ENCODE measurements at regions not wholly inside any gene's neighbourhood (a gene's known extent, or its start where the extent isn't known, plus 50 kb on each side); places are given as distances from the start of the nearest gene placed in this dataset.
"Not testable (repeated sequence)": the region's sequence is repeated elsewhere in the genome, so short reads cannot be mapped to it uniquely, and the experiment has no call there.

DNA sequence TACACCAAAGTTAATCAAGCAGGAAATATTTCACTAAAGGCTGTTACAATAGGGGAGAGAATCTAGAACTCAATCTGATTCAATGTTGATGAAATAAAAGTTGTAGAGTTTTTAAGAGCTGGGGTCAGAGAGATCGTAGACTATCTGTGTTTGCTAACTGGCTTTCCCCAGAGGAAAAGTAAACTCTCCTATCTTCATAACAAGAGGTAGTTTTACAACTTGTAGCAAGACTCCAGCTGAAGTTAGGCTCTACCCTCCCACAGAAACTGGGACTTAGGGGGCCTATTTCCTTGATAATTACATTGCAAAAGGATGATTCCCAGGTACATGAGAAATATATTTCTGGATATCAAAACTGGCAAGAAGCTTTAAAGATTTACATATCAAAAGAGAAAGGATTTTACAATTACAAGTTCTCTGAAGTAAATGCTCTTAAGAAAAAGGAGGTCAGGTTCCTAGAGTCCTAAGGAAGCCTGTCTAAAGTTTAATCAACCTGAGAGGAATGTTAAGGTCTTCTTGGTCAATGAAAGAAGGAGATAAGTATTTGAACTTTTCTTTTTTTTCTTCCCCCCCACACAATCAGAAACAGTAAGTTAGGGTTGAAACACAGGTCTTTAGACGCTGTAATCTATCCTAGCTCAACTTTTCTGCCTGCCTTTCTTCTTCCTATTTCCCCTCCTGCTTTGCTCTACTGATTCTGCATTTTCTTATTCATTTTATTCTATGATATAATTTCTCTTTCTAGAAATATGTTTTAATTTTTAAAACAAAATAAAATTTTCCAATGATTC lies 692.2 kb upstream of the LINC00305 start:
- DNase-seq, result no peak

DNA sequence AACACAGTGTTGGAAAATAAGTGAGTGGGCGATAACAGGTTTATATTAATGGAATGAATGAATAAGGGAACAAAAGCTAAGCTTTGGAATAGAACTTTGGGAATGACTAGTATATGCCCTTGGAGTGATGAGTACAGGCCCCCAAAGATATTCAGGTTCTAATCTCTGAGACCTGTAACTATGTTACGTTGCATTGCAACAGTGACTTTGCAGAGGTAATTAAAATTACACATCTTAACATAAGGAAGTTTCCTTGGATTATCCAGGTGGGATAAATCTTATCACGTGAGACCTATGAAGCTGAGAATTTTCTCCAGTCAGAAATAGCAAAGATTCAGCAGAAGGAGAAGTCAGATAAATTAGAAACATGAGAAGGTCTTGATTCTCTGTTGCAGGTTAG lies 661.5 kb upstream of the LINC00305 start:
- DNase-seq, result no peak

DNA sequence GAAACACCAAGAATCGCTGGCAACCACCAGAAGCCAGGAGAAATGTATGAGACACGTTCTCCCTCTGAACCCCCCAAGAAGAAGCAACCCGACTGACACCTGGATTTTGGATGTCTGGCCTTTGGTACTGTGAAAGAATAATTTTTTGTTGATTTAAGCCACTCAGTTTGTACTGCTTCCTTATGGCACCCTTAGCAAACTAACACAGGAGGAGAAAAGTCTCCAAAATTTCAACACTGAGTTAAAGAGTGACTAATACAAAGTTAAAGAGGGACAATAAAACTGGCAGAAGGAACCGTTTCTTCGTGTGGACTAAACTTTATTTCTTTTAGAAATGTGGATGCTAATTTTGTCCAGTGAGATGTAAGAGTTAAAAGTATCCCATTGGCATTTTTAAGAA lies 660.9 kb upstream of the LINC00305 start:
- DNase-seq, result no peak

DNA sequence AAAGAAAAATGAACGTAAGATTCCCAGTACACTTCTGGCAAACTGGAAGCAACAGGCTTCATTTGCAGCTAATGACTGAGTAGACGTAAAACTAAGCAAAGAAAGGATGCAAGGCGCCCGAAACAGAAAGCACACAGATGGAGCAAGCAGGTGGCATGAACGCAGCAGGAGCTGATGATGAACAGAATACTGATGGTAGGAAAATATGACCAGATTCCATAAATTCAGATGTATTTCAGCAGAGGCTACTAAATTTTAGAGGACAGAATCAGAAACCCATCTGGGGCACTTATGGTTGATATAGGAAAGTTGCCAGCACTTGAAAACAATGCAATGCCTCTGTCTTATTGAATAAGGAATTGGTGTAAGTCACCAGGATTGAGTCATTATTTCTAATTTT lies 658.7 kb upstream of the LINC00305 start:
- DNase-seq, result no peak

DNA sequence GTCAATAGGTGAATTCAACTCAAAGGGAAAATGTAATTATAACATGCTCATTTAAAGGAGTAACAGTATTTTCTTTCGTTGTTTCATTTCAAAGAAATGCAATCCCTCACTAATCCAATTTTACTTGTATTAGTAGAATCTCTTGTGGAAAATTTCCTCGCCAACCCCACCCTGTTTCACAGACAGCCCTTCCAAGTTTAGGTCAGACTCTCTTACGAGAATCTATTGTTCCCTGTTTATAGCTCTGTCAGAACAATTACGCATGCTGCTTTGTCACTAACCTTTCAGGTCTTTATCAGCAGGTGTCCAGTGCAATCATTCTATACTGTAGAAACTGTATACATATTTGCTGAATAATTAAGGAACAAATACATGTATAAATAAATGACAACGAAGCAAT lies 657.8 kb upstream of the LINC00305 start:
- no peak for DNase-seq

DNA sequence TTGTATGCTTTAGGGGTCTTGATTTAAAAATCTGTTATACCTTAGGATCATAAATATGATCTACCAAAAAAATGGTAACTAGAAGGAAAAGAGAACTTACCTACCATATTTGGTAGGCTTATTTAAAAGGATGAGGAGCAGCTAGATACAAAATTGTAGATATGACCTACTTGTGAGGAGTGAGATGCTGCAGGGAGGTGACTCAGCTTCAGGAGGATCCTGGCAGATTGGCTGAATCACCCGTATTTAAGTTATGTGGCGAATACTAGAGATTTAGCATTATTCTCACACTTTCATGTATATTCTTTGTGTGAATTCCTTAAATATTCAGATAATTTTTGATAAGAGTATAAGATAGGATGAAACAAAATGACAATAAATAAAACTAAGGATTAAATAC lies 657.3 kb upstream of the LINC00305 start:
- DNase-seq, result no peak

DNA sequence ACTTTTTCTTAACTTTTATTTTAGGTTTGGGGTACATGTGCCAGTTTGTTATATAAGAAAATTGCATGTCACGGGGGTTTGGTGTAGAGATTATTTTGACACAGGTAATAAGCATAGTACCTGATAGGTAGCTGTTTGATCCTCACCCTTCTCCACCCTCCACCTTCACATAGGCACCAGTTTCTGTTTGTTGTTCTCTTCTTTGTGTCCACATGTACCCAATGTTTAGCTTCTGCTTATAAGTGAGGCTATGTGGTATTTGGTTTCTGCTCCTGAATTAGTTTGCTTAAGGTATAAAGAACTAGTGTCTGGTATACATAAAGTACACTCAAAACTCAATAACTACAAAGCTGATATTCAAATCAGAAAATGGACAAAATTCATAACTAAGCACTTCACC lies 654.6 kb upstream of the LINC00305 start:
- no peak for DNase-seq

DNA sequence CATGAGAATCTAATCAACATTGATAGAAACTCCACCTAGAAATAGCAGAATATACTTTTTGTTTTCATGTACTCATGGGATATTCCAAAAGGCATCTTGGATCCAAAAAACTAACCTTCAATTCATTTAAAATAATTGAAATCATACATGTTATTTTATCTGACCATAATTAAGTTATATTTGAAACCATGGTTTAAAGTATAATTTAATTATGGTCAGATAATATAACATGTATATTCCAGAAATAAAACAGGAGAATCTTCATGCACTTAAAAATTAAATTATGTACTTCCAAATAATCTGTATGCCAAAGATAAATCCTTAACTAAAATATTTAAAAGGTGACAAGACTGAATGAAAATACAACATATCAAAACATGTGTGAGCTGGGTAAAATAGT lies 651.3 kb upstream of the LINC00305 start:
- no peak for DNase-seq

DNA sequence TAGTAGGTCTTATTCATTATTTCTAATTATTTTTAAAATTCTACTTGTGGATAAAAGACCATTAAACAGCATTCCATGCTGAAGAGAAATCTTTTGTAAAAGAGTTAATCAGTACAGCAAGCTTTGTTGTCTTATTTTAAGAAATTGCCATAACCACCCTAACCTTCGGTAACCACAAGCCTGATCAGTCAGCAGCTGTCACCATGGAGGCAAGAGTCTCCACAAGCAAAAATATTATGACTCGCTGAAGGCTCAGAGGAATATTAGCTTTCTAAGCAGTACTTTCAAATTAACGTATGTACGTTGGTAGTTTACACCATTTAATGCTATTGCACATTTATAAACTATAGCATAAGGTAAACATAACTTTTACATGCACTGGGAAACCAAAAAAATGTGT lies 650.5 kb upstream of the LINC00305 start:
- DNase-seq, result no peak

DNA sequence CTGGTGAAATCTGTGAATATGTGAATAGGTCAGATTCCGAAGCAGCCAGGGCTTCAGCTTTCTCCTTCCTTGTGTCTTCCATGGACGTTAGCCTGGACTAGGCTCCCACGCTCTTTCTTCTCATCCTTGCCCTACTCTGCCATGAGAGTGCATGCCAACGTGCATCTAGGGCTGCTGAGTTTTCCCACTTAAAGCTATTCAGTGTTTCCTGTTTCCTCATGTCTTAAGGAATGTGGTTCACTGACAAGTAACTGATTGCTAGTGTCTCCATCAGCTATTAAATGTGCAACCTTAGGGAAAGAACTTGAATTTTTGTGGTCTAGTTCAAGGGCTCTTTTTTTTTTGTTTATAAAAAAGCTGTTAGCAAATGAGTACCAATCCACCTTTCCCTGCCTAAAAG lies 642.3 kb upstream of the LINC00305 start:
- DNase-seq, result no peak

DNA sequence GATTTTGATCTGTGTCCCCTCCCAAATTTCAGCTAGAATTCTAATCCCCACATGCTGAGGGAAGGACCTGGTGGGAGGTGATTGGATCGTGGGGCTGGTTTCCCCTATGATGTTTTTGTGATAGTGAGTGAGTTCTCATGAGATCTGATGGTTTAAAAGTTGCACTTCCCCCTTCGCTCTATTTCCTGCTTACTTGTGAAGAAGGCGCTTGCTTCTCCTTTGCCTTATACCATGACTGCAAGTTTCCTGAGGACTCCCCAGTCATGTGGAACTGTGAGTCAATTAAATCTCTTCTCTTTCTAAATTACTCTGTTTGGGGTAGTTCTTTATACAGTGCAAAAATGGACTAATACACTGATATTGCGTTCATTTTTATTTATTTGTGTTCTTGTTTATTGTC lies 636.8 kb upstream of the LINC00305 start:
- no peak for DNase-seq

DNA sequence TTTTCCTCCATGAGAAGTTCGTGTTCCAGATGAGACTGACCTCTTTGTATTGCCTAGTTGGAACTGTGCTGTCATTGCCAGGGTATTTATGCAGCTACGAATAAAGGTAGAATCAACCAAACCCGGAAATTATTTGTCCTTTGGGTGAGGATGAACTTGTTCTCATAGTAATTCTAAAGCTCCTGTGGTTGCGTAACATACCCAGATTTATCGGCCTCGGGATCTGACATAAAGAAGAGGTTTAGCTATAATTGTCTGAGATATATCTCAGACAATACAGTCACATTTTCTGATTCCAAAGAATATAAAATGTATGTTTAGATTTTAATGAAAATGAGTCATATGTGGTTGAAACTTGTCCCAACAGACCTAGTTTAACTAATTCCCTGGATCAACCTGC lies 628.7 kb upstream of the LINC00305 start:
- no peak for DNase-seq

DNA sequence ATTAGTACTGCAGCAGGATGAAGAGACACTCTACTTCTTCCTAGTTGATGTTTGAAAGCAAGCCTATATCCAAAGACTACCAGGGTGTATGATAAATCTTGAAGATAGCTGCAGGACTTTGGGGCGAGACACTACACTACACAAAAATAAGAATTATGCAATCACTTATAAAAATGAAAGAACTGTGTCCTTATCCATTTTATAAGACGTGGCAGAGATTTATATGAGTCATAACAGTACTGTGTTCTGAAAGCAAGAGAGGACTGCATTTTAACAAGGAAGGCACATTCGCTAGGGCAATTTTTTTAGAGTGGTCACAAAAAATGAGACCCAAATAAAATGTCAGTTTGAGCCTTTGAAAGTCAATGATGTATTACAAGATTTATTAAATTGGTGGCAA lies 617.0 kb upstream of the LINC00305 start:
- no peak for DNase-seq

DNA sequence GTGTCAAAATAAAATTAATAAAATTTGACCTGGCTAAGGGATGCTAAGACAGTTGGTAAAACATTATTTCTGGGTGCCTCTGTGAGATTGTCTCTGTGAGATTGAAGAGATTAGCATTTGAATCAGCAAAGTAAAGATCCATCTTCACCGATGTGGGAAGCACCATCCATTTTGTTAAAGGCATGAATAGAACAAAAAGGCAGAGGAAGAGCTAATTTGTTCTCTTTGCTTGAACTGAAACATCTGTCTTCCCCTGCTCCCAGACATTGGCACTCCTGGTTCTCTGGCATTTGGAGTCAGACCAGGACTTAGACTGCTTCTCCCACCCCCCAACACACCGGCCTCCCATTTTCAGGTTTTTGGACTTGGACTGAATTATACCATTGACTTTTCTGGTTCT lies 603.8 kb upstream of the LINC00305 start:
- DNase-seq, result no peak

DNA sequence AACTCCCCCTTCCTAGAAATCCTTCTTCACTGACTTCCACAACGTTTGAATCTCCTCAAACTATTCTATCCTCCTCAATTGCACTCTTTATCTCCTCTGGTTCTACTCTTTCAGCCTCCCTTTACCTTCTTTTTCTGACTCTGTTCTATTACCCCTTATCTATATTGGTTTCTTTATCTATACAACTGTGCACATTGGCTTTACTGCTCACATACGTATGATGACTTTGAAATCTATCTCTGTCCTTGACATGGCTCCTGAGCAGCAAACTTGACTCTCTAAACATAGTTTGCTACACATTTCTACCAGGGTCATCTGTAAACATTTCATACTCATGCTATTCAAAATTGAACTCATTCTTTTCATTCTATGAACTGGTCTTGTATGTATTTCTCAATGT lies 601.0 kb upstream of the LINC00305 start:
- no peak for DNase-seq

DNA sequence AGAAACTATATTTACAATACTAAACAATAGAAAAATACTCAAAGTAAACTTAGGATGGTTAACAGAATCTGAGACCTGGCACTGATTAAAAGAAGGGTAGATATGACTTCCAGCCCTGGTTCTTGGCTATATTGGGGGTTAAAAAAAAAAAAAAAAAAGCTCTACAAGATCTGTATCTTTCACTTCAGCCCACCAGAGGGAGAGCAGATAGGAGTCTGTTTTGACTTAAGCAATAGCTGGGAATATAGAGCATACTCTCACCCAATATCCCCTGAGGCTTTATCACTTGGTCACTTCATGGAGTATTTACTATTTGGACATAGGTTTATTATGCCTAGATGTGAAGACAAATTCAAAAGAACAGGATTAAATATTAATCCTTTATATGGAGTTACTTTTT lies 598.9 kb upstream of the LINC00305 start:
- DNase-seq, result no peak

DNA sequence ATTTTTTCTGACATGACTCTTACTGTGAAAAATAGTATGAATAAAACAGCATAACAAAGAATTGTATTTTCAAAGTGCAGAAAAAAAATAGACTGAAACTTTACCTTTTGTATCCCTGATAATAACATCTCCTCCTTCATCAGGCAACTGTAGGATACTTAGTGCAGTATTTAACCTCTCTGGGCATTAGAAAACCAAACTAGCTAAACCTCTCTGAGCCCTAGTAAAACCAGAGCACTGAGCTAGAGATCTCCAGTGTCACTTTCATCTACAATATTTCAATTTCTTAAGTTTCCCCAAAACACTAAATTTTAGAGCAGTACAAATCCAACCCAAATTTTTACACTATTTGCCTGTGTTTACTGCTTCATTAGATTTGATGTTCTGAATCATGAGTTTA lies 594.0 kb upstream of the LINC00305 start:
- DNase-seq, result no peak

DNA sequence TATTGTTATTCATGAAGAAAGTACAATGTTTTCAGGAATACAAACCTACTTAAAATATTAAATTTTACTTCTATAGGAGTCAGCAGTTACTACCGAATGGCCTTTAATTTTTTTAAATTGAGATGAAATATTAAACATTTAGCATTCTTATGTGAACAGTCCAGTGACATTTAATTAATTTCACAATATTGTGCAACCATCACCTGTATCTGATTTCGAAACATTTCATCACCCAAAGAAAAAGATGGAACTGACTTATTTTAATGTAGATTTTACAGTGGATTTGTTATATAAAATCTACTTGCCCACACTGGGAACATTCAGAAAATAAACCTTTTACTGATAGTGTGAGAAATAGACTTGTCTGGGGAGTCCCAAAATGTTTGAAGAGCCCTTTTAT lies 585.2 kb upstream of the LINC00305 start:
- DNase-seq, result no peak

DNA sequence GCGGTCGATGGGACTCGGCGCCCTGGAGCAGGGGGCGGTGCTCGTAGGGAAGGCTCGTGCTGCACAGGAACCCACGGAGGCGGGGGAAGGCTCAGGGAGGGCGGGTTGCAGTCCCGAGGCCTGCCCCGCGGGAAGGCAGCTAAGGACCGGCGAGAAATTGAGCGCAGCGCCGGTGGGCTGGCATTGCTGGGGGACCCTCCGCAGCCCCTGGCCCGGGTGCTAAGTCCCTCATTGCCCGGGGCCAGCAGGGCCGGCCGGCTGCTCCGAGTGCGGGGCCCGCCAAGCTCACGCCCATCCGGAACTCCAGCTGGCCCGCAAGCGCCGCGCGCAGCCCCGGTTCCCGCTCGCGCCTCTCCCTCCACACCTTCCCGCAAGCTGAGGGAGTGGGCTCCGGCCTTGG lies 576.8 kb upstream of the LINC00305 start:
- DNase-seq, result not testable (repeated sequence)

DNA sequence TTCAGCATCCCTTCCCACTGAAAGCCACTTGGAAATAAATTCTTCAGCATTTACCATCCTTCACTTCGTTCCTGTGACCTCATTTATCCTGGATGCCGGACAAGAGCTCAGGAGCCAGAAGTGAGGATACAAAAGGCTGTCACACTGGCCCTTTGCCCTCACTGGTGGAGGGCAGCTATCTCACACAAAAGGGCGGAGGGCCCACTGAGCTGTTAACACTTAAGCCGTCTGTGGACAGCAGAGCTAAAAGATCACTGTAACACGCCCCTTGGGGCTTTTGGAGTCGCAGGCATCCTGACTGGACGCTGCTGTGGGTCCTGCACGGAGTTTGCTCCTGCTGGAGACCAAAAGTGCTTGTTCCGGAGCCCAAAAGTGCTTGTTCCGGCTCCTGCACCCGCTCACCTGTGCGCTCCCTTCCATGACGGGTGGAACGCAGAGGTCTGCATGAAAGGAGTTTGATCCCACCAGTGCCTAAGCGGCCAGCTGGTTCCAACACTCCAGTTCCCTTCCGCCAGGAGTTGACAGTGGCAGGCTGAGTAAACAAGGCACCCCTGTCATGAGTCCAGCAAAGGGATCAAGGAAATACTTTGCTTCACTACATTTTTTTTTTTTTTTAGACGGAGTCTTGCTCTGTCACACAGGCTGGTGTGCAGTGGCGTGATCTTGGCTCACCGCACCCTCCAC lies 572.0 kb upstream of the LINC00305 start:
- no peak for DNase-seq

DNA sequence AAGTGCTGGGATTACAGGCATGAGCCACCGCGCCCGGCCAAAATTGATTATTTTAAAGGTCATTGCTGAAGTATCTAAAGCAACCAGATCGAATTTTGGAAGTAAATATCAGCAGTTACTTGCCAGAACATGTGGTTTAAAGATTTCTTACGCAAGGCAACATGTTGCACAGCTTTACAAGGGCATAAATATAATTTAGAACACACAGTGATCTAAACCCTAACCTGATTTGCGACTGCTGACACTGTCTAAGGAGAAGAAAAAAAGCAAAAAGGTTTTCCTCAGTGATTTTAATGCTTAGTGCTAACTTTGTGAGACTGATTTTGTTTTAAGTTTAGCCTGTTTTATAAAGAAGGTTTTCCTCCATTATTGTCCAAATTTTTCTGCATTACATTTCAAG lies 569.9 kb upstream of the LINC00305 start:
- DNase-seq, result no peak

DNA sequence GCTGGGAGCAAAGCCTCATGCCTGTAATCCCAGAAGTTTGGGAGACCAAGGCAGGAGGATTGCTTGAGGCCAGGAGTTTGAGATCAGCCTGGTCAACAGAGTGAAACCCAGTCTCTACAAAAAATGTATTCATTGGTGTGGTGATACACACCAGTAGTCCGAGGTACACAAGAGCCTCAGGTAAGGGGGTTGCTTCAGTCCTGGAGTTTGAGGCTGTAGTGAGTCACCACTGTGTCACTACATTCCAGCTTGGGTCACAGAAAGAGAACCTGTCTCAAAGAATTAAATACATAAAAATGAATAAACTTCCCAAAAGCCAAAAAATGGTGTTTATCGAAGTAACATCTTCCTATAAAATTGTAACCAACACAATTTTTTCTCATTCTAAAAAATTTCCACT lies 568.1 kb upstream of the LINC00305 start:
- no peak for DNase-seq

DNA sequence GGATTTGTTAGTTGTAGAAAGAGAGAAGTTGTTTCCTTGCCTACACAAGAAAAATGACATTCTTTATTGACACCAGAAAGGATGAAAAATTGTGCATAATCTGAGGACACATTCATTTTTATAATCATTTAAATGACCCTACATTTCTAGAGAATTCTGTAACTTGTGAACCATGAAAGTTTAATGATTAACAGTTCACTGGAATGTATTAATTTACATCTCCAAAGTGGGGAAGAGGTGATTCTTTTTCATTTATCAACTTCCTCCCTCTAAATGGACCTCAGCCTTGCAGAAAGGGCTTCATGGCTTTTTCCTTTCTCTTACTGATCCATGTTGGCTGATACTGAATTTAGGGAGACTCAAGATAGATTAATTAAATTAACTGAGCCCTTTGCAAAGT lies 565.2 kb upstream of the LINC00305 start:
- no peak for DNase-seq

DNA sequence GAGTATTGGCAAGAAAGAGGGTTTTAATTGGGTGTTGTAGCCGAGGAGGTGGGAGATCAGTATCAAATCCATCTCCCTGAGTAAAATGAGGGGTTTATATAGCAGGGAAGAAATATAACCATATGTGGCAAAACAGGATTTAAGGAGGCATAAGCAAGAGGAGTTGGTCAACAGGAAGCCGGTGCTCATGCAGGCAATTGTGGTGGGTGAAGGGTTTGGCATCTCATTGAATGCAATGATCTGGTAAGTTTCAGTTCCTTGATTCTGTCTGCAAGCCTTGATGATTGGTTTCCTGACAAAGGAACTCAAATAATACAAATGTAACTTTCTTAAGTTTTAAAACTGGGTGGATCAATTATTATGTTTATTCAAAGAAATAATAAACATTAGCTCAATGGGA lies 564.4 kb upstream of the LINC00305 start:
- peak; percentile 67 to 87 (median 77) for DNase-seq

DNA sequence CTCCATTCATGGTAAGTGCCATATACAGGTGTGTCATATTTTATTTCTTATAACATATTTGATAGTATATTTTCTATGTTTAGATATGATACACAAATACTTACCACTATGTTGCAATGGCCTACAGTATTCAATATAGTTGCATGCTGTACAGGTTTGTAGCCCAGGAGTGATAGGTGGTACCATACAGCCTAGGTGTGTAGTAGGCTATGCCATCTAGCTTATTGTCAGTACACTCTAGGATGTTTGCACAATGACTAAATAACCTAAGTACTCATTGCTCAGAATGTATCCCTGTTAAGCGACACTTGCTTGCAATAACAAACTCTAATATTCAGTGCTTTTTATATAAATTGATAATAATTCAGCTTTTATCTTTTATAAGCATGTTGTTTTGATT lies 563.1 kb upstream of the LINC00305 start:
- DNase-seq, result no peak

Measured in suppressor macrophage (primary cell).